K562 (cell line): ENCODE measurements at regions not wholly inside any gene's neighbourhood (a gene's known extent, or its start where the extent isn't known, plus 50 kb on each side); places are given as distances from the start of the nearest gene placed in this dataset.

Source experiments
- ATAC-seq: fragments of 200-7000 bp; cut with Tn5 transposase; 3 replicates; pipeline ENCODE4 v1.9.1; 2020; ENCODE audit warnings: moderate library complexity
- BruUV-seq: library from RNA; stranded (reverse); fragments of 400-500 nt; replicated peaks from 2 replicates; lab custom pipeline; 2021; lab: Mats Ljungman, UMichigan
- CTCF ChIA-PET: fragments of 300-600 bp; formaldehyde crosslinking; extraction: SDS; loops from one replicate; lab custom pipeline; 2021; ENCODE audit warnings: low intra/inter-chr PET ratio; lab: Yijun Ruan, JAX
- POLR2A ChIA-PET: fragments of 300-600, 350-650 bp; sonication (Branson Sonifier 250); formaldehyde crosslinking; extraction: SDS; loops from one replicate; lab custom pipeline; 2021; ENCODE audit warnings: antibody characterized with exemption, inconsistent platforms; lab: Yijun Ruan, JAX
- DNase-seq, 4 experiments: peaks; one replicate each; pipeline versions ENCODE4 v3.0.0 to v3.0.0-alpha.2; 2011 to 2018; ENCODE audit warnings: low spot score in 3 of 4, mixed read lengths in 3 of 4; ENCODE audit errors: extremely low read depth in 1 of 4
- FAIRE-seq: peaks from 2 replicates; lab custom pipeline; 2011; peaks lifted over from hg19 to GRCh38; lab: Jason Lieb, UNC
- H2AFZ ChIP-seq: 2 replicates; pipeline ENCODE4 v1.6.0; 2011; ENCODE audit warnings: low read depth, low read length, control low read depth, inconsistent platforms
- H3K27ac ChIP-seq: fragments of 200-600 bp; 3 replicates; pipeline ENCODE4 v1.8.0; 2011; ENCODE audit warnings: low read depth, mild to moderate bottlenecking, control low read depth, inconsistent platforms, low read length, moderate library complexity, mixed read lengths; ENCODE audit errors: extremely low read depth
- H3K27me3 ChIP-seq, 2 experiments: fragments of 300-600 bp in 1 of 2; 2 replicates in 1 of 2; 3 replicates in 1 of 2; pipeline versions ENCODE4 v1.6.0 to v1.8.0; 2011; ENCODE audit warnings: inconsistent platforms in 2 of 2, low read length in 2 of 2, mild to moderate bottlenecking in 1 of 2, mixed read lengths in 1 of 2, moderate library complexity in 1 of 2; ENCODE audit not compliant: control insufficient read depth in 2 of 2, insufficient read depth in 2 of 2
- H3K36me3 ChIP-seq: fragments of 300-600 bp; 3 replicates; pipeline ENCODE4 v1.8.0; 2011; ENCODE audit warnings: mild to moderate bottlenecking, low read length, inconsistent platforms; ENCODE audit not compliant: control insufficient read depth, insufficient read depth
- H3K4me1 ChIP-seq, 2 experiments: fragments of 200-600 bp in 1 of 2; replicated peaks in 1 of 2; 2 replicates in 1 of 2; 3 replicates in 1 of 2; pipeline versions ENCODE4 v1.5.1 to v1.8.0; 2011; ENCODE audit warnings: inconsistent platforms in 2 of 2, low read length in 2 of 2, mild to moderate bottlenecking in 1 of 2, mixed read lengths in 1 of 2, moderate library complexity in 1 of 2; ENCODE audit not compliant: control insufficient read depth in 2 of 2, insufficient read depth in 2 of 2
- H3K4me2 ChIP-seq: 2 replicates; pipeline ENCODE4 v1.6.1; 2011; ENCODE audit warnings: low read length, control low read depth, inconsistent platforms, mixed read lengths; ENCODE audit not compliant: insufficient read depth
- H3K4me3 ChIP-seq: fragments of 200-600 bp; sonication (generic), shearing (Covaris generic); 2 replicates; pipeline ENCODE4 v1.5.1; 2016; ENCODE audit warnings: control low read depth, inconsistent platforms
- H3K79me2 ChIP-seq: fragments of 200-600 bp; 3 replicates; pipeline ENCODE4 v1.8.0; 2011; ENCODE audit warnings: low read length, inconsistent platforms; ENCODE audit not compliant: control insufficient read depth, insufficient read depth
- H3K9ac ChIP-seq, 2 experiments: 2 replicates each; pipeline versions ENCODE4 v1.6.0 to v1.6.1; 2011; ENCODE audit warnings: low read depth in 2 of 2, low read length in 2 of 2, control low read depth in 1 of 2, inconsistent platforms in 1 of 2, mild to moderate bottlenecking in 1 of 2, mixed read lengths in 1 of 2; ENCODE audit not compliant: insufficient read depth in 1 of 2
- H3K9me1 ChIP-seq: one replicate; pipeline ENCODE4 v1.6.0; 2011; ENCODE audit warnings: inconsistent platforms, mild to moderate bottlenecking, low read length, moderate library complexity; ENCODE audit not compliant: control insufficient read depth, insufficient read depth
- H3K9me3 ChIP-seq: replicated peaks from 2 replicates; pipeline ENCODE4 v1.5.1; 2011; ENCODE audit warnings: low read depth, low read length, inconsistent platforms; ENCODE audit not compliant: control insufficient read depth, insufficient read depth
- H4K20me1 ChIP-seq: replicated peaks from 2 replicates; pipeline ENCODE4 v1.6.1; 2011; ENCODE audit warnings: low read length, inconsistent platforms, mixed read lengths; ENCODE audit not compliant: control insufficient read depth, insufficient read depth
- CBFA2T2 ChIP-seq: fragments of 450-650 bp; conservative IDR thresholded peaks from 2 replicates; pipeline ENCODE4 v1.6.1; 2017; ENCODE audit warnings: mild to moderate bottlenecking
- ELF2 ChIP-seq: fragments of 250-450 bp; sonication (Bioruptor Pico); IDR thresholded peaks from 2 replicates; pipeline ENCODE4 v1.5.0; 2021; ENCODE audit warnings: mild to moderate bottlenecking
- ETV1 ChIP-seq: fragments of 450-650 bp; conservative IDR thresholded peaks from 2 replicates; pipeline ENCODE4 v1.6.1; 2016; ENCODE audit warnings: missing genetic modification characterization, control low read depth, low read depth, missing compliant biosample characterization
- KDM1A ChIP-seq, 2 experiments: fragments of 450-650 bp; IDR thresholded peaks; 2 replicates each; pipeline ENCODE4 v1.6.1; 2016; ENCODE audit warnings: mild to moderate bottlenecking in 2 of 2
- MTA2 ChIP-seq: fragments of 450-650 bp; IDR thresholded peaks from 2 replicates; pipeline ENCODE4 v1.6.1; 2016; ENCODE audit warnings: low read depth
- PCBP1 ChIP-seq: fragments of 200-400 bp; formaldehyde crosslinking; IDR thresholded peaks from 2 replicates; pipeline ENCODE4 v1.6.1; 2018; ENCODE audit warnings: mild to moderate bottlenecking, low read depth, low read length; ENCODE audit not compliant: poor library complexity, severe bottlenecking
- PTTG1 ChIP-seq: fragments of 450-650 bp; IDR thresholded peaks from 2 replicates; pipeline ENCODE4 v1.6.1; 2016; ENCODE audit warnings: low read depth, mild to moderate bottlenecking, missing genetic modification characterization, missing compliant biosample characterization
- SNRNP70 ChIP-seq: fragments of 200-400 bp; formaldehyde crosslinking; optimal IDR thresholded peaks from 2 replicates; pipeline ENCODE3; 2017; ENCODE audit warnings: low read depth, low read length
- TFE3 ChIP-seq: fragments of 450-650 bp; formaldehyde crosslinking; IDR thresholded peaks from 2 replicates; pipeline ENCODE4 v1.4.0; 2020; ENCODE audit warnings: mild to moderate bottlenecking, mixed read lengths
- TRIM24 ChIP-seq, 2 experiments: fragments of 450-650 bp; IDR thresholded peaks; 2 replicates each; pipeline ENCODE4 v1.6.1; 2016
- ZNF175 ChIP-seq: fragments of 200-800 bp; sonication (Bioruptor generic); IDR thresholded peaks from 2 replicates; pipeline ENCODE4 v1.6.1; 2016; ENCODE audit warnings: low read depth, mild to moderate bottlenecking, missing genetic modification characterization, missing compliant biosample characterization
- ZNF431 ChIP-seq: sonication (generic); formaldehyde crosslinking; IDR thresholded peaks from 2 replicates; pipeline ENCODE4 v1.8.0; 2022; ENCODE audit warnings: mild to moderate bottlenecking, missing genetic modification reagents
- WGBS: fragments of 100-300 bp; shearing (Covaris generic); methylation state at CpG from one replicate; pipeline ENCODE4 v1.1.6; 2016; ENCODE audit warnings: low coverage, mixed read lengths; ENCODE audit not compliant: insufficient coverage; ENCODE audit errors: missing lambda C conversion rate; 5-methylcytosine and 5-hydroxymethylcytosine counted together
- in situ Hi-C: fragments of 300-500 bp; cut with MboI; formaldehyde crosslinking; loops from 4 replicates; pipeline ENCODE4 v1.15.0; 2018; ENCODE audit warnings: inconsistent platforms, mixed read lengths
- intact Hi-C: fragments of 100-400 bp; cut with micrococcal nuclease; formaldehyde crosslinking; loops from 2 replicates; pipeline ENCODE4 v1.14.2; 2022
- TF ChIP-seq, protein P1 (sequence below): fragments of 450-650 bp; IDR thresholded peaks from one replicate; pipeline ENCODE4 v1.6.1; 2018; ENCODE audit warnings: mild to moderate bottlenecking, moderate library complexity; ENCODE audit not compliant: partially characterized antibody
- TF ChIP-seq, protein P2 (sequence below): fragments of 250-450 bp; sonication (Bioruptor Pico); IDR thresholded peaks from 2 replicates; pipeline ENCODE4 v1.4.0; 2020
- TF ChIP-seq, protein P3 (sequence below): sonication (generic); formaldehyde crosslinking; IDR thresholded peaks from 2 replicates; pipeline ENCODE4 v1.8.0; 2022; ENCODE audit warnings: mild to moderate bottlenecking, missing genetic modification reagents

DNA sequence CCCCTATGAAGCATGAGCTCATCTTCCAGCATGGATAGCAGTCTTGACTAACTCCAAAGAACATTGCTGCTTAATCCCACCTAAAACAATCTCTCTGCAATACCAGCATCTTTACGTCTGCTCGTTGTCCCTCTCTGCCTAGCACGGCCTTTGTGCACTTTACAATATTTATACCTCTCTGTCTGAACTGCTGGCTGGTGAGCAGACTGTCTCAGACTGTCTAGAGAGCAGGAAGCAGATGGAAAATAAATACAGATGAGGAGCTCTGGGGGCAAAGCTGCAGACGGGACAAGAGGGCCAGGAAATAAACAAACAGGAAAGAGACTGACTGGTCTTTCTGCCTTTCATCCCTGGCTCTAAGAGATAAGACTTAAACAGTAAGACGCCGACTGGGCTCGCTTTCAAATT, 224.8 kb downstream of the ENC1 start:
- peak overlapping the region; percentile 70 for H2AFZ ChIP-seq
- H3K9me3 ChIP-seq = no peaks in the 10 kb centered on the region
- H3K4me2 ChIP-seq = peak overlapping the region; percentile 30; the same call in 1 of the 2 replicates
- H3K4me1 ChIP-seq = peaks cover 0 to 6% of the 10 kb centered on the region in 2 experiments; a peak in 2 of 5 replicates
- ATAC-seq = peak; percentile 83
- H3K27me3 ChIP-seq = no peaks in the 10 kb centered on the region
- H3K9ac ChIP-seq = no peak overlapping the region
- BruUV-seq = no TSS peak
- peak in 3 of 4 experiments; percentile 11 to 71 (median 52) for DNase-seq
- intact Hi-C loops (no loop called here), in situ Hi-C loops (no loop called here)
- POLR2A ChIA-PET = interaction anchor here (0.5 to 2.2 kb wide), 4 partner anchors 9 to 374 kb away, joined by 3 to 7 read pairs (median 4); no protein-coding TSS in a partner anchor
- H3K9me1 ChIP-seq = no peaks in the 10 kb centered on the region
- H3K27ac ChIP-seq = peak overlapping the region; percentile 50; the same call in 2 of the 3 replicates
- WGBS = 0% methylated on average over 7 of the region's 7 CpGs
- no peaks in the 10 kb centered on the region for H3K79me2 ChIP-seq
- CTCF ChIA-PET = no interaction called here
- H3K4me3 ChIP-seq = no peak overlapping the region
- no peaks in the 10 kb centered on the region for H4K20me1 ChIP-seq
- H3K36me3 ChIP-seq = no peaks in the 10 kb centered on the region
- peak; percentile 75 for FAIRE-seq
- TF ChIP-seq TFE3 (CRISPR knock-in tag) = no peak
- TF ChIP-seq ZNF431 (CRISPR knock-in tag) = no peak
- TF ChIP-seq CBFA2T2 = peak; percentile 62
- no peak for TF ChIP-seq TRIM24 (IDR thresholded peaks at IDR 0.05)
- no peak for TF ChIP-seq SNRNP70
- no peak for TF ChIP-seq ELF2 (CRISPR knock-in tag)
- peak; percentile 35; the same call in 1 of the 2 replicates for TF ChIP-seq MTA2
- no peak for TF ChIP-seq KDM1A (IDR thresholded peaks at IDR 0.05)
- TF ChIP-seq PTTG1 (tag) = no peak
- TF ChIP-seq, protein P1, sequence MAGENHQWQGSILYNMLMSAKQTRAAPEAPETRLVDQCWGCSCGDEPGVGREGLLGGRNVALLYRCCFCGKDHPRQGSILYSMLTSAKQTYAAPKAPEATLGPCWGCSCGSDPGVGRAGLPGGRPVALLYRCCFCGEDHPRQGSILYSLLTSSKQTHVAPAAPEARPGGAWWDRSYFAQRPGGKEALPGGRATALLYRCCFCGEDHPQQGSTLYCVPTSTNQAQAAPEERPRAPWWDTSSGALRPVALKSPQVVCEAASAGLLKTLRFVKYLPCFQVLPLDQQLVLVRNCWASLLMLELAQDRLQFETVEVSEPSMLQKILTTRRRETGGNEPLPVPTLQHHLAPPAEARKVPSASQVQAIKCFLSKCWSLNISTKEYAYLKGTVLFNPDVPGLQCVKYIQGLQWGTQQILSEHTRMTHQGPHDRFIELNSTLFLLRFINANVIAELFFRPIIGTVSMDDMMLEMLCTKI = no peak
- TF ChIP-seq ZNF175 (CRISPR knock-in tag) = no peak
- TF ChIP-seq, protein P2, sequence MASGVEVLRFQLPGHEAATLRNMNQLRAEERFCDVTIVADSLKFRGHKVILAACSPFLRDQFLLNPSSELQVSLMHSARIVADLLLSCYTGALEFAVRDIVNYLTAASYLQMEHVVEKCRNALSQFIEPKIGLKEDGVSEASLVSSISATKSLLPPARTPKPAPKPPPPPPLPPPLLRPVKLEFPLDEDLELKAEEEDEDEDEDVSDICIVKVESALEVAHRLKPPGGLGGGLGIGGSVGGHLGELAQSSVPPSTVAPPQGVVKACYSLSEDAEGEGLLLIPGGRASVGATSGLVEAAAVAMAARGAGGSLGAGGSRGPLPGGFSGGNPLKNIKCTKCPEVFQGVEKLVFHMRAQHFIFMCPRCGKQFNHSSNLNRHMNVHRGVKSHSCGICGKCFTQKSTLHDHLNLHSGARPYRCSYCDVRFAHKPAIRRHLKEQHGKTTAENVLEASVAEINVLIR (CRISPR knock-in tag) = no peak
- no peak for TF ChIP-seq PCBP1
- TF ChIP-seq, protein P3, sequence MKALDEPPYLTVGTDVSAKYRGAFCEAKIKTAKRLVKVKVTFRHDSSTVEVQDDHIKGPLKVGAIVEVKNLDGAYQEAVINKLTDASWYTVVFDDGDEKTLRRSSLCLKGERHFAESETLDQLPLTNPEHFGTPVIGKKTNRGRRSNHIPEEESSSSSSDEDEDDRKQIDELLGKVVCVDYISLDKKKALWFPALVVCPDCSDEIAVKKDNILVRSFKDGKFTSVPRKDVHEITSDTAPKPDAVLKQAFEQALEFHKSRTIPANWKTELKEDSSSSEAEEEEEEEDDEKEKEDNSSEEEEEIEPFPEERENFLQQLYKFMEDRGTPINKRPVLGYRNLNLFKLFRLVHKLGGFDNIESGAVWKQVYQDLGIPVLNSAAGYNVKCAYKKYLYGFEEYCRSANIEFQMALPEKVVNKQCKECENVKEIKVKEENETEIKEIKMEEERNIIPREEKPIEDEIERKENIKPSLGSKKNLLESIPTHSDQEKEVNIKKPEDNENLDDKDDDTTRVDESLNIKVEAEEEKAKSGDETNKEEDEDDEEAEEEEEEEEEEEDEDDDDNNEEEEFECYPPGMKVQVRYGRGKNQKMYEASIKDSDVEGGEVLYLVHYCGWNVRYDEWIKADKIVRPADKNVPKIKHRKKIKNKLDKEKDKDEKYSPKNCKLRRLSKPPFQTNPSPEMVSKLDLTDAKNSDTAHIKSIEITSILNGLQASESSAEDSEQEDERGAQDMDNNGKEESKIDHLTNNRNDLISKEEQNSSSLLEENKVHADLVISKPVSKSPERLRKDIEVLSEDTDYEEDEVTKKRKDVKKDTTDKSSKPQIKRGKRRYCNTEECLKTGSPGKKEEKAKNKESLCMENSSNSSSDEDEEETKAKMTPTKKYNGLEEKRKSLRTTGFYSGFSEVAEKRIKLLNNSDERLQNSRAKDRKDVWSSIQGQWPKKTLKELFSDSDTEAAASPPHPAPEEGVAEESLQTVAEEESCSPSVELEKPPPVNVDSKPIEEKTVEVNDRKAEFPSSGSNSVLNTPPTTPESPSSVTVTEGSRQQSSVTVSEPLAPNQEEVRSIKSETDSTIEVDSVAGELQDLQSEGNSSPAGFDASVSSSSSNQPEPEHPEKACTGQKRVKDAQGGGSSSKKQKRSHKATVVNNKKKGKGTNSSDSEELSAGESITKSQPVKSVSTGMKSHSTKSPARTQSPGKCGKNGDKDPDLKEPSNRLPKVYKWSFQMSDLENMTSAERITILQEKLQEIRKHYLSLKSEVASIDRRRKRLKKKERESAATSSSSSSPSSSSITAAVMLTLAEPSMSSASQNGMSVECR = no peak
- 0 out of 2 replicates have a peak, but pooled peaks have one; percentile 8 for TF ChIP-seq ETV1 (tag)
